HL-60 (cell line): ENCODE measurements at regions not wholly inside any gene's neighbourhood (a gene's known extent, or its start where the extent isn't known, plus 50 kb on each side); places are given as distances from the start of the nearest gene placed in this dataset.

Experiments used
- DNase-seq, 2 experiments: peaks; one replicate each; pipeline ENCODE4 v3.0.0-alpha.2; 2010 to 2020; ENCODE audit warnings: low read depth in 1 of 2, low spot score in 1 of 2
- H3K27ac ChIP-seq: fragments of 250-450 bp; sonication (Bioruptor Pico); replicated peaks from 2 replicates; pipeline ENCODE4 v1.5.1; 2020; ENCODE audit warnings: mild to moderate bottlenecking, moderate library complexity
- H3K27me3 ChIP-seq: fragments of 250-450 bp; sonication (Bioruptor Pico); 2 replicates; pipeline ENCODE4 v1.5.1; 2021; ENCODE audit warnings: mild to moderate bottlenecking, moderate library complexity; ENCODE audit not compliant: insufficient read depth, poor library complexity, severe bottlenecking
- H3K4me3 ChIP-seq: replicated peaks from 2 replicates; pipeline ENCODE4 v1.5.1; 2011; ENCODE audit warnings: mild to moderate bottlenecking, control low read depth, low read length; ENCODE audit not compliant: insufficient read depth
- GABPA ChIP-seq: IDR thresholded peaks from 2 replicates; pipeline ENCODE4 v1.6.1; 2012; ENCODE audit warnings: low read depth
- POLR2AphosphoS5 ChIP-seq: IDR thresholded peaks from 2 replicates; pipeline ENCODE4 v1.6.1; 2012; ENCODE audit warnings: low read depth
- SPI1 ChIP-seq: IDR thresholded peaks from 2 replicates; pipeline ENCODE4 v1.6.1; 2012; ENCODE audit warnings: low read depth, mild to moderate bottlenecking, borderline replicate concordance
- TF ChIP-seq, protein P1 (sequence below): IDR thresholded peaks from one replicate; pipeline ENCODE4 v1.5.1; 2011; ENCODE audit warnings: low read length, control low read depth, inconsistent platforms; ENCODE audit not compliant: insufficient read depth
- TF ChIP-seq, protein P2 (sequence below): IDR thresholded peaks from 2 replicates; pipeline ENCODE4 v1.6.1; 2012; ENCODE audit warnings: low read depth; ENCODE audit not compliant: insufficient replicate concordance

DNA sequence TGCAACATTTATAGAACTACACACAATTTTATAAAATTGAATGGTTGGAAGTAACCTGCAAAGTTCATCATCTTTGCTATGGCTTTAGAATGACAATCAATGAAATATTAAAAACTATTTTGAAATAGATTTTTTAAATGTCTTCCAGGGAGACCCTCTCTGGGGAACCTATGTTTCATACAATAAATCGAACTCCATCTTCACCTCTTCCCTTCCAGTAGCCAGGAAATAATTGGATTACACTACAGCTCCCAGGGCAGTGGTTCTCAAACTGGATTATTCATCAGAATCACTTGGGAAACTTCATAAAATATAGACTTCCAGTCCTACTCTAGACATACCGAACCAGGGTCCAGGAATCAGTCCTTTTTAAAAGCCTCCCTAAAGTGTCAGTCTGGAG, 328.4 kb downstream of the DUSP6 start:
- DNase-seq = no peak
- Histone ChIP-seq H3K27ac (no peak overlapping the region), H3K4me3 (no peak overlapping the region), H3K27me3 (no peaks in the 10 kb centered on the region)
- TF ChIP-seq SPI1 (no peak), POLR2AphosphoS5 (no peak), GABPA (no peak)
- TF ChIP-seq, protein P1, sequence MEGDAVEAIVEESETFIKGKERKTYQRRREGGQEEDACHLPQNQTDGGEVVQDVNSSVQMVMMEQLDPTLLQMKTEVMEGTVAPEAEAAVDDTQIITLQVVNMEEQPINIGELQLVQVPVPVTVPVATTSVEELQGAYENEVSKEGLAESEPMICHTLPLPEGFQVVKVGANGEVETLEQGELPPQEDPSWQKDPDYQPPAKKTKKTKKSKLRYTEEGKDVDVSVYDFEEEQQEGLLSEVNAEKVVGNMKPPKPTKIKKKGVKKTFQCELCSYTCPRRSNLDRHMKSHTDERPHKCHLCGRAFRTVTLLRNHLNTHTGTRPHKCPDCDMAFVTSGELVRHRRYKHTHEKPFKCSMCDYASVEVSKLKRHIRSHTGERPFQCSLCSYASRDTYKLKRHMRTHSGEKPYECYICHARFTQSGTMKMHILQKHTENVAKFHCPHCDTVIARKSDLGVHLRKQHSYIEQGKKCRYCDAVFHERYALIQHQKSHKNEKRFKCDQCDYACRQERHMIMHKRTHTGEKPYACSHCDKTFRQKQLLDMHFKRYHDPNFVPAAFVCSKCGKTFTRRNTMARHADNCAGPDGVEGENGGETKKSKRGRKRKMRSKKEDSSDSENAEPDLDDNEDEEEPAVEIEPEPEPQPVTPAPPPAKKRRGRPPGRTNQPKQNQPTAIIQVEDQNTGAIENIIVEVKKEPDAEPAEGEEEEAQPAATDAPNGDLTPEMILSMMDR = no peak
- TF ChIP-seq, protein P2, sequence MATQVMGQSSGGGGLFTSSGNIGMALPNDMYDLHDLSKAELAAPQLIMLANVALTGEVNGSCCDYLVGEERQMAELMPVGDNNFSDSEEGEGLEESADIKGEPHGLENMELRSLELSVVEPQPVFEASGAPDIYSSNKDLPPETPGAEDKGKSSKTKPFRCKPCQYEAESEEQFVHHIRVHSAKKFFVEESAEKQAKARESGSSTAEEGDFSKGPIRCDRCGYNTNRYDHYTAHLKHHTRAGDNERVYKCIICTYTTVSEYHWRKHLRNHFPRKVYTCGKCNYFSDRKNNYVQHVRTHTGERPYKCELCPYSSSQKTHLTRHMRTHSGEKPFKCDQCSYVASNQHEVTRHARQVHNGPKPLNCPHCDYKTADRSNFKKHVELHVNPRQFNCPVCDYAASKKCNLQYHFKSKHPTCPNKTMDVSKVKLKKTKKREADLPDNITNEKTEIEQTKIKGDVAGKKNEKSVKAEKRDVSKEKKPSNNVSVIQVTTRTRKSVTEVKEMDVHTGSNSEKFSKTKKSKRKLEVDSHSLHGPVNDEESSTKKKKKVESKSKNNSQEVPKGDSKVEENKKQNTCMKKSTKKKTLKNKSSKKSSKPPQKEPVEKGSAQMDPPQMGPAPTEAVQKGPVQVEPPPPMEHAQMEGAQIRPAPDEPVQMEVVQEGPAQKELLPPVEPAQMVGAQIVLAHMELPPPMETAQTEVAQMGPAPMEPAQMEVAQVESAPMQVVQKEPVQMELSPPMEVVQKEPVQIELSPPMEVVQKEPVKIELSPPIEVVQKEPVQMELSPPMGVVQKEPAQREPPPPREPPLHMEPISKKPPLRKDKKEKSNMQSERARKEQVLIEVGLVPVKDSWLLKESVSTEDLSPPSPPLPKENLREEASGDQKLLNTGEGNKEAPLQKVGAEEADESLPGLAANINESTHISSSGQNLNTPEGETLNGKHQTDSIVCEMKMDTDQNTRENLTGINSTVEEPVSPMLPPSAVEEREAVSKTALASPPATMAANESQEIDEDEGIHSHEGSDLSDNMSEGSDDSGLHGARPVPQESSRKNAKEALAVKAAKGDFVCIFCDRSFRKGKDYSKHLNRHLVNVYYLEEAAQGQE = no peak

DNA sequence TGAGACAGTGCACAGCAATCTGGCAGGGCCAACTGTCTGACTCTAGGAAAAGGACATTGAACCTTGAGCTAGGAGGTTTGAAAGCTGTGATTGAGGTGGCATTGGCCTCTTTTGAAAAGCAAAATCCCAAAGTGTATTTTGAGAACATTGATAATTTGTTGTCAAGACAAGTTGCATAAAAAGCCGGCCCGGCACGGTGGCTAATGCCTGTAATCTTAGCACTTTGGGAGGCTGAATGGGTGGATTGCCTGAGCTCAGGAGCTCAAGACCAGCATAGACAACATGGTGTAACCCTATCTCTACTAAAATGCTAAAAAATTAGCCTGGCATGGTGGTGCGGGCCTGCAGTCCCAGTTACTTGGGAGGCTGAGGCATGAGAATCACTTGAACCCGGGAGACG, 331.6 kb downstream of the DUSP6 start:
- TF ChIP-seq, protein P2 = no peak
- TF ChIP-seq, protein P1 = no peak
- TF ChIP-seq GABPA = no peak
- no peak for TF ChIP-seq SPI1
- no peak for TF ChIP-seq POLR2AphosphoS5
- no peak overlapping the region for H3K27ac ChIP-seq
- H3K4me3 ChIP-seq = no peak overlapping the region
- no peaks in the 10 kb centered on the region for H3K27me3 ChIP-seq
- no peak for DNase-seq

DNA sequence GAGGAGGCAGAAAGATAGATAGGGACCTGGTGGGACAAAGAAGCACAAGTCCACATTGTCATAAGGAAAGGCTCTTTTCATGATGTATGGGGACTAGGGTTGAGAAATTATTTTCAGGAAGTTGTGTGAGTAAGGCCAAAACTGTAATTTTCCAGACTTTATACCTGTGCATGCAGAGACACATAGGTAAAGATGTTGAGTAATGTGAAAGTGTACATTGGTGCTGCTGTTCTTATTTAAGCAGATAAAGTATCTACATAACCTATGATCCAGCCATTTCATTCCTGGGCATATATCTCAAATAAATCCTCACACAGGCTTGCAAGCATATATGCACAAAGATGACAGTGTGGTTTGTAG, 332.2 kb downstream of the DUSP6 start:
- TF ChIP-seq GABPA (no peak), SPI1 (no peak), POLR2AphosphoS5 (no peak)
- TF ChIP-seq, protein P1 = no peak
- TF ChIP-seq, protein P2 = no peak
- H3K4me3 ChIP-seq = no peak overlapping the region
- no peak overlapping the region for H3K27ac ChIP-seq
- DNase-seq = no peak
- H3K27me3 ChIP-seq = no peaks in the 10 kb centered on the region
